GM12873 (cell line): ENCODE measurements at regions not wholly inside any gene's neighbourhood (a gene's known extent, or its start where the extent isn't known, plus 50 kb on each side); places are given as distances from the start of the nearest gene placed in this dataset.

Source experiments
- TF ChIP-seq, protein P1 (sequence below): IDR thresholded peaks from 2 replicates; pipeline ENCODE4 v1.5.1; 2012; ENCODE audit warnings: low read depth, mild to moderate bottlenecking, moderate library complexity, low read length, control low read depth; ENCODE audit not compliant: insufficient read depth; ENCODE audit errors: missing control alignments

DNA sequence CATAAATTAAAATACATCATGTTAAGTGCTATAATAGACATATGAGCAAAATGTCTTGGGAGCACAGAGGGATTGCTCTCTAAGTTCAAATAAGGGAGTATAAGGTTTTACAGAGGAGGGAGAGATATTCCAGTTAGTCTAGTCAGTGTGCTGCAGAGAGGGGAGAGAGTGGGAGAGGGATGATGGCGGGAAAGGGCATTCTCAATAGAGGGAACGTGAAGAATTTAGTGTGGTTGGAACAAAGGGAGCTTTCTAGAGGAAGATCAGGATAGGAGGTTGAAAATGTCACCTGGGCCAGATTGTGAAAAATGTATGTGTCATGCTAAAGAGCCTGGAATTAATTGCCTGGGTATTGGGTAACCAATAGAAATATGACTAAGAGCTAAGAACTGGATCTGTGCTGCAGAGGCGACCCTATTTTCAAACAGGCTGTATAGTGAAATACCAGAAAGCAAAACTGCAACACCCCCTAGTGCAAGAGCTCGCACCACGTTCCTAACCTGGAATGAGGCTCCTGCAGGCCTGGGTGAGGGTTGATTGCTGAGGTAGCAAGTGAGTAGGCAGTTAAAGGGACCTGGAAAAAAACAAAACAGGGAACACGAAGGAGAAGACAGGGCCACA lies 791.8 kb upstream of the C9orf72 start:
- TF ChIP-seq, protein P1, sequence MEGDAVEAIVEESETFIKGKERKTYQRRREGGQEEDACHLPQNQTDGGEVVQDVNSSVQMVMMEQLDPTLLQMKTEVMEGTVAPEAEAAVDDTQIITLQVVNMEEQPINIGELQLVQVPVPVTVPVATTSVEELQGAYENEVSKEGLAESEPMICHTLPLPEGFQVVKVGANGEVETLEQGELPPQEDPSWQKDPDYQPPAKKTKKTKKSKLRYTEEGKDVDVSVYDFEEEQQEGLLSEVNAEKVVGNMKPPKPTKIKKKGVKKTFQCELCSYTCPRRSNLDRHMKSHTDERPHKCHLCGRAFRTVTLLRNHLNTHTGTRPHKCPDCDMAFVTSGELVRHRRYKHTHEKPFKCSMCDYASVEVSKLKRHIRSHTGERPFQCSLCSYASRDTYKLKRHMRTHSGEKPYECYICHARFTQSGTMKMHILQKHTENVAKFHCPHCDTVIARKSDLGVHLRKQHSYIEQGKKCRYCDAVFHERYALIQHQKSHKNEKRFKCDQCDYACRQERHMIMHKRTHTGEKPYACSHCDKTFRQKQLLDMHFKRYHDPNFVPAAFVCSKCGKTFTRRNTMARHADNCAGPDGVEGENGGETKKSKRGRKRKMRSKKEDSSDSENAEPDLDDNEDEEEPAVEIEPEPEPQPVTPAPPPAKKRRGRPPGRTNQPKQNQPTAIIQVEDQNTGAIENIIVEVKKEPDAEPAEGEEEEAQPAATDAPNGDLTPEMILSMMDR: no peak

DNA sequence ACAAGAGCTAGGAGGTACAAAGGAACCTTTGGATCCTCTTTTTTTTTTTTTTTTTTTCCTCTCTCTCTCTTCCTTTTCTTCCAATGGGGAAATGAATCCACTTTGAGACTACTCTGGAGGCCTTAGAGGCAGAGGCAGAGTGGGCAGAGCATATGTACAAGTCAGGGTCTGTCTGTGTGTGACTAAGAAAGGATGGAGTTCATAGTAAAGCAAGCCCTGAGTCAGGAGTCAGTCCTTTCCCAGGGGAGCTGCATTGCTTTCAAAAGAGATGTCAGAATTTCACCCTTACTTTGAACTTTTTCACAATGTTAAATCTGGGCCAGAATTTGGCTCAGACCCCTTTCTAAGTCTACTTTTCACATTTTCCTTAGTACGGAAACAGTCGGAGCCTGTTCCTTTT lies 792.4 kb upstream of the C9orf72 start:
- TF ChIP-seq, protein P1: no peak

DNA sequence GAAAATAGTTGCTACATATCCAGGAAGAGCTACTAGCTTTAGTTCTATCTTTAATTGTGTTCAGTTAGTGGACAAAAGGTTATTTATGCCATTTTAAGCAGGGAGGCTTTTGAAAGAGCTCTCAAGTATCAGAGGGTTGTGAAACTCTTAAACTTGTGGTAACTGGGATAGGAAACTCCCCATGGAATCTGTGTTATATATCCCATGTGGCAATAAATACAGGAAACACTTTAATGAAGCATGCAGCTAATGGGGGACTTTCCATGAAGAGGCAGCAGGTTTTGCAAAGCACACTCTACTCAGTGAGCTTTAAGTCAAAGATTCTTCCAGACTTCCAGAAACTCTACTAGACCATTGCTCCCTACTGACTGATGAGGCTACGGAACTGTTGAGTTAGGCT lies 805.0 kb upstream of the C9orf72 start:
- TF ChIP-seq, protein P1: no peak

DNA sequence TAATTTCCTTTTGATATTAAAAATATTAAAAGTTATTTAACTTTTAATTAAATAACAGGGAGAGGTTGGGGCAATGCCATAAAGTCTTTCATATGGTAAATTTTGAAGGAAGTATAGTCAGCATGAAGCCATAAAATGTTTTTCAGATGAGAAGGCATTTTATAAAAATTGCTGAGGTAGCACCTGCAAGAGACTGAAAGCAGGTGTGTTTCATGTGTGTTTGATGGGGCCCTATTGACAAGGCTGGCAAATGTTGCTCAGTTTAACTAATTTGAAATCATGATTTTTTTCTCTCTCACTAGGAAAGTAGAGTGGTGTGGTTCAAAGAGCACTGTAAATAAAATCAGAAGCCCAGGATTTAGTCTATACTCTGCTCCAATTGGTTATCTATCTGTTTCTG lies 805.8 kb upstream of the C9orf72 start:
- TF ChIP-seq, protein P1: no peak

DNA sequence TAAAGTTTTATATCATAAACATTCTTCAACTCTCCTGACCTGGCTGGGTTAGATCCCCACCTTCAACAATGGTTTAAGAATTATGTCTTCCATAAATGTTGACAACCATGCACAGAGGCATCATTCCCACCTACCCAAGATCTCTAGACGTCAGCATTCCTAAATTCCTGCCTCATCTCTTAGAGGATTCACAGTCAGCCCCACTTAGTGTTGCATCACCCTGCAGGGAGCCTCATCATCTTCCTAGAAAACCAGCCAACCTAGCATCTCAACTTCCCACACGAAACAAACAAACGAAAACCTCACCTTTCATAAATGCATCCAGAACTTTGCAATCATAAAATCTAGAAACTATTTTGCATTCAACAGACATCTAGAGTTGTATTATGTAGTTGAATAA lies 816.1 kb upstream of the C9orf72 start:
- TF ChIP-seq, protein P1: no peak

DNA sequence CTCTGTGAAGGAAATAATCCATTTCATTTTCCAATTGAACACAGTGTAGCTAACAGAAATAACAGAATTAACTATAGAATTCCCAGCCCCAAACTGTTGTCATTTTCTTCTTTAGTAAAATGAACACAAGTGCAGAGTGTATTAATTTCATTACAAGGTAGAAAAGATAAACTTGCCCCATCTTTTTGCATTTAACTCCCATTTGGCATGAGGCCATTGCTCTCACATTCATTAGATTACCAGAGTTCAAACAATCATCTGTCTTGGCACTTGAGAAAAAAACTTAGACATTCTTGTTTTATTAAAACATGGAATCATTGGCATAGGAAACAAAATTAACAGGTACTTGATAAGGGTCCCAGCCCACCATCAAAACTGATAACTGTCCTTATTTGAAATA lies 821.5 kb upstream of the C9orf72 start:
- TF ChIP-seq, protein P1: no peak

DNA sequence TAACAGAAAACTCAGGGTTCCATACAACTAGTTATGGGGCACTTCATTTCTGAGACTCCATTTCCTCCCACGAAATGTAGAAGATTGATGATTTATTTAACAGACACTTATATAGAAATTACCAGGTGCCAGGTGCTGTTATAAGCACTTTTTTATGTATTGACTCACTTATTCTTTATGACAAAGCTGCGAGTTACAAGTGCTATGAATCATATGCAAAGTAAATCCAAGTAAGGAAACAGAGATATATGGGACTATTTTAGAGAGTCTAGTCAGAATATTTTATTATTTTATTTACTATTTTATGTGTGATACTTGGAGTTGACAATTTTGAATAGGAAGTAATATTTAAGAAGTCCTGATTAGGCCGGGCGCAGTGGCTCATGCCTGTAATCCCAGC lies 822.8 kb upstream of the C9orf72 start:
- TF ChIP-seq, protein P1: no peak
